HepG2 (cell line): ENCODE measurements at regions not wholly inside any gene's neighbourhood (a gene's known extent, or its start where the extent isn't known, plus 50 kb on each side); places are given as distances from the start of the nearest gene placed in this dataset.

Source experiments
- AGO2 ChIP-seq: fragments of 200-400 bp; formaldehyde crosslinking; optimal IDR thresholded peaks from 2 replicates; pipeline ENCODE3; 2017; ENCODE audit warnings: mild to moderate bottlenecking, low read depth, low read length, moderate library complexity
- ASH2L ChIP-seq: fragments of 300-600, 200-600 bp; sonication (generic); IDR thresholded peaks from 2 replicates; pipeline ENCODE4 v1.7.0; 2017; ENCODE audit warnings: low read depth, mild to moderate bottlenecking, moderate library complexity, mixed read lengths, low read length; ENCODE audit not compliant: insufficient read length
- CSRNP2 ChIP-seq: sonication (generic); formaldehyde crosslinking; conservative IDR thresholded peaks from 2 replicates; pipeline ENCODE4 v1.8.0; 2022; ENCODE audit warnings: low read depth, missing genetic modification reagents
- EP300 ChIP-seq, 3 experiments: sonication (generic) in 1 of 3; formaldehyde crosslinking in 1 of 3; IDR thresholded peaks; 2 replicates each; pipeline versions ENCODE4 v1.5.1 to v1.6.1; 2011 to 2020; ENCODE audit warnings: low read depth in 2 of 3, low read length in 2 of 3, borderline replicate concordance in 1 of 3, improper control_type of control experiment in 1 of 3, mild to moderate bottlenecking in 1 of 3, missing genetic modification reagents in 1 of 3, moderate library complexity in 1 of 3
- KAT2B ChIP-seq: fragments of 150-350 bp; IDR thresholded peaks from 2 replicates; pipeline ENCODE4 v1.6.1; 2014; ENCODE audit warnings: low read depth, low read length, borderline replicate concordance
- MAFF ChIP-seq: IDR thresholded peaks from 2 replicates; pipeline ENCODE4 v1.6.1; 2011; ENCODE audit warnings: low read depth, low read length, improper control_type of control experiment
- NAIF1 ChIP-seq: sonication (generic); formaldehyde crosslinking; IDR thresholded peaks from 2 replicates; pipeline ENCODE4 v1.5.0; 2020; ENCODE audit warnings: mild to moderate bottlenecking, missing genetic modification reagents, borderline replicate concordance
- PRDM10 ChIP-seq: sonication (generic); formaldehyde crosslinking; IDR thresholded peaks from 2 replicates; pipeline ENCODE4 v1.4.0; 2020; ENCODE audit warnings: low read depth, missing genetic modification reagents
- REXO4 ChIP-seq: sonication (generic); formaldehyde crosslinking; IDR thresholded peaks from 2 replicates; pipeline ENCODE4 v1.8.0; 2022; ENCODE audit warnings: missing genetic modification reagents, mild to moderate bottlenecking, borderline replicate concordance
- SAFB2 ChIP-seq: sonication (generic); formaldehyde crosslinking; IDR thresholded peaks from 2 replicates; pipeline ENCODE4 v1.5.1; 2020; ENCODE audit warnings: missing genetic modification reagents, low read depth, mild to moderate bottlenecking, borderline replicate concordance
- TBX2 ChIP-seq: sonication (generic); formaldehyde crosslinking; IDR thresholded peaks from 2 replicates; pipeline ENCODE4 v1.5.0; 2020; ENCODE audit warnings: missing genetic modification reagents, mild to moderate bottlenecking, borderline replicate concordance
- ZNF274 ChIP-seq: sonication (generic); formaldehyde crosslinking; IDR thresholded peaks from 2 replicates; pipeline ENCODE4 v1.5.1; 2020; ENCODE audit warnings: mild to moderate bottlenecking, missing genetic modification reagents
- ZNF562 ChIP-seq: sonication (generic); formaldehyde crosslinking; IDR thresholded peaks from 2 replicates; pipeline ENCODE4 v1.8.0; 2022; ENCODE audit warnings: missing genetic modification reagents, borderline replicate concordance
- ZNF746 ChIP-seq: sonication (generic); formaldehyde crosslinking; IDR thresholded peaks from 2 replicates; pipeline ENCODE4 v1.8.0; 2022; ENCODE audit warnings: mild to moderate bottlenecking, missing genetic modification reagents
- ZNF891 ChIP-seq: sonication (generic); formaldehyde crosslinking; IDR thresholded peaks from 2 replicates; pipeline ENCODE4 v1.5.0; 2020; ENCODE audit warnings: mild to moderate bottlenecking, missing genetic modification reagents
- ZSCAN31 ChIP-seq: sonication (generic); formaldehyde crosslinking; IDR thresholded peaks from 2 replicates; pipeline ENCODE4 v1.5.0; 2020; ENCODE audit warnings: low read depth, mild to moderate bottlenecking, missing genetic modification reagents
- TF ChIP-seq, protein P1 (sequence below): sonication (generic); formaldehyde crosslinking; IDR thresholded peaks from 2 replicates; pipeline ENCODE4 v1.5.1; 2020; ENCODE audit warnings: missing genetic modification reagents, mild to moderate bottlenecking, borderline replicate concordance
- TF ChIP-seq, protein P2 (sequence below): sonication (generic); formaldehyde crosslinking; IDR thresholded peaks from 2 replicates; pipeline ENCODE4 v1.4.0; 2020; ENCODE audit warnings: missing genetic modification reagents, borderline replicate concordance
- TF ChIP-seq, protein P3 (sequence below): sonication (generic); formaldehyde crosslinking; IDR thresholded peaks from 2 replicates; pipeline ENCODE4 v1.5.0; 2020; ENCODE audit warnings: missing genetic modification reagents, mild to moderate bottlenecking, borderline replicate concordance
- TF ChIP-seq, protein P4 (sequence below): sonication (generic); formaldehyde crosslinking; IDR thresholded peaks from 2 replicates; pipeline ENCODE4 v1.4.0; 2020; ENCODE audit warnings: mild to moderate bottlenecking, missing genetic modification reagents

DNA sequence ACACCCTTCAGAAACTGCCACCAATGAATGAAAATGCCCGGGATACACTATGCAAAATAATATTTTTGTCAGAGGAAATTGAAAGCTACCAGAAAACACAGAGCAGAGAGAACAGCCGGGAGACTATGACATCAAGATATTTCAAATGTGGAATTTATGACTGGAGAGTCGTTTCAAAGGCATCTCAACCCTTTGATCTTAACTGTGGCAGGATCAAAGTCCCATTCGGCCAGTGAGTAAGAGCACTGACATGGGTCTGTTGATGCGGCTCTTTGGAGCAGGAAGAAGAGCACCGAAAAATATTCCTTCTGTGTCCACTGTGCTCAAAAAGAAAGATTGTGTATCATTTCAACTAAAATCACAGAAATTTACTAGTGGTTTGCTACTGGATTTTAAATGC, 201.9 kb downstream of the RFC3 start (continued):
- no peak for TF ChIP-seq CSRNP2
- TF ChIP-seq, protein P1, sequence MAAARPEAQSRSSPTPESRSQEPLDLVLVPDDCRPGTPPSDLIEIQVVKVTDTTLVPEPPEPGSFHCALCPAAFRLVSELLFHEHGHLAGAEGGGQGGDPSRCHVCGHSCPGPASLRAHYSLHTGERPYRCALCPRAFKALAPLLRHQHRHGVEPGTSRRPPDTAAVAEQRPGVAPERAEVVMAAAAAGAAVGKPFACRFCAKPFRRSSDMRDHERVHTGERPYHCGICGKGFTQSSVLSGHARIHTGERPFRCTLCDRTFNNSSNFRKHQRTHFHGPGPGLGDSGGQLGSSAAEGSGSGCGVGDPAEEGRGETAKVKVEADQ: no peak
- TF ChIP-seq AGO2: no peak
- TF ChIP-seq PRDM10 (CRISPR knock-in tag): no peak
- TF ChIP-seq, protein P2, sequence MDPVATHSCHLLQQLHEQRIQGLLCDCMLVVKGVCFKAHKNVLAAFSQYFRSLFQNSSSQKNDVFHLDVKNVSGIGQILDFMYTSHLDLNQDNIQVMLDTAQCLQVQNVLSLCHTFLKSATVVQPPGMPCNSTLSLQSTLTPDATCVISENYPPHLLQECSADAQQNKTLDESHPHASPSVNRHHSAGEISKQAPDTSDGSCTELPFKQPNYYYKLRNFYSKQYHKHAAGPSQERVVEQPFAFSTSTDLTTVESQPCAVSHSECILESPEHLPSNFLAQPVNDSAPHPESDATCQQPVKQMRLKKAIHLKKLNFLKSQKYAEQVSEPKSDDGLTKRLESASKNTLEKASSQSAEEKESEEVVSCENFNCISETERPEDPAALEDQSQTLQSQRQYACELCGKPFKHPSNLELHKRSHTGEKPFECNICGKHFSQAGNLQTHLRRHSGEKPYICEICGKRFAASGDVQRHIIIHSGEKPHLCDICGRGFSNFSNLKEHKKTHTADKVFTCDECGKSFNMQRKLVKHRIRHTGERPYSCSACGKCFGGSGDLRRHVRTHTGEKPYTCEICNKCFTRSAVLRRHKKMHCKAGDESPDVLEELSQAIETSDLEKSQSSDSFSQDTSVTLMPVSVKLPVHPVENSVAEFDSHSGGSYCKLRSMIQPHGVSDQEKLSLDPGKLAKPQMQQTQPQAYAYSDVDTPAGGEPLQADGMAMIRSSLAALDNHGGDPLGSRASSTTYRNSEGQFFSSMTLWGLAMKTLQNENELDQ (CRISPR knock-in tag): no peak
- no peak for TF ChIP-seq ZNF891
- TF ChIP-seq ASH2L: peak; percentile 94
- peak; percentile 39; the same call in 1 of the 2 replicates for TF ChIP-seq TBX2 (CRISPR knock-in tag)
- no peak for TF ChIP-seq ZNF274 (CRISPR knock-in tag)
- no peak for TF ChIP-seq KAT2B
- no peak for TF ChIP-seq REXO4 (CRISPR knock-in tag)
- no peak for TF ChIP-seq ZSCAN31 (CRISPR knock-in tag)
- TF ChIP-seq NAIF1: no peak
- TF ChIP-seq SAFB2 (CRISPR knock-in tag): no peak
- TF ChIP-seq, protein P3, sequence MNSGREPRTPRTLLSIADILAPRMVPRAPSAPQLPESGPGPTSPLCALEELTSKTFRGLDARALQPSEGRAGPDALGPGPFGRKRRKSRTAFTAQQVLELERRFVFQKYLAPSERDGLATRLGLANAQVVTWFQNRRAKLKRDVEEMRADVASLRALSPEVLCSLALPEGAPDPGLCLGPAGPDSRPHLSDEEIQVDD: no peak
- 0 out of 2 replicates have a peak, but pooled peaks have one; percentile 5 for TF ChIP-seq MAFF
- peak; percentile 68 to 93; a peak in 2 of 4 replicates for TF ChIP-seq EP300 (IDR thresholded peaks at IDR 0.05; ENCODE audit: low read depth in 2 of 2, low read length in 2 of 2)
- peak; percentile 77; the same call in 1 of the 2 replicates for TF ChIP-seq EP300 (CRISPR knock-in tag; IDR thresholded peaks at IDR 0.05; ENCODE audit: borderline replicate concordance)
- no peak for TF ChIP-seq ZNF562 (CRISPR knock-in tag)
- TF ChIP-seq, protein P4, sequence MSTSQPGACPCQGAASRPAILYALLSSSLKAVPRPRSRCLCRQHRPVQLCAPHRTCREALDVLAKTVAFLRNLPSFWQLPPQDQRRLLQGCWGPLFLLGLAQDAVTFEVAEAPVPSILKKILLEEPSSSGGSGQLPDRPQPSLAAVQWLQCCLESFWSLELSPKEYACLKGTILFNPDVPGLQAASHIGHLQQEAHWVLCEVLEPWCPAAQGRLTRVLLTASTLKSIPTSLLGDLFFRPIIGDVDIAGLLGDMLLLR: no peak
- TF ChIP-seq ZNF746: no peak
